GM20000 (cell line): ENCODE measurements at regions not wholly inside any gene's neighbourhood (a gene's known extent, or its start where the extent isn't known, plus 50 kb on each side); places are given as distances from the start of the nearest gene placed in this dataset.

Experiments used
- DNase-seq: peaks from one replicate; pipeline ENCODE4 v3.0.0; 2012; ENCODE audit warnings: low spot score
- TF ChIP-seq, protein P1 (sequence below): IDR thresholded peaks from 2 replicates; pipeline ENCODE4 v1.5.1; 2012; ENCODE audit warnings: mild to moderate bottlenecking, control low read depth; ENCODE audit errors: extremely low read depth, missing control alignments

- TF ChIP-seq, protein P1, sequence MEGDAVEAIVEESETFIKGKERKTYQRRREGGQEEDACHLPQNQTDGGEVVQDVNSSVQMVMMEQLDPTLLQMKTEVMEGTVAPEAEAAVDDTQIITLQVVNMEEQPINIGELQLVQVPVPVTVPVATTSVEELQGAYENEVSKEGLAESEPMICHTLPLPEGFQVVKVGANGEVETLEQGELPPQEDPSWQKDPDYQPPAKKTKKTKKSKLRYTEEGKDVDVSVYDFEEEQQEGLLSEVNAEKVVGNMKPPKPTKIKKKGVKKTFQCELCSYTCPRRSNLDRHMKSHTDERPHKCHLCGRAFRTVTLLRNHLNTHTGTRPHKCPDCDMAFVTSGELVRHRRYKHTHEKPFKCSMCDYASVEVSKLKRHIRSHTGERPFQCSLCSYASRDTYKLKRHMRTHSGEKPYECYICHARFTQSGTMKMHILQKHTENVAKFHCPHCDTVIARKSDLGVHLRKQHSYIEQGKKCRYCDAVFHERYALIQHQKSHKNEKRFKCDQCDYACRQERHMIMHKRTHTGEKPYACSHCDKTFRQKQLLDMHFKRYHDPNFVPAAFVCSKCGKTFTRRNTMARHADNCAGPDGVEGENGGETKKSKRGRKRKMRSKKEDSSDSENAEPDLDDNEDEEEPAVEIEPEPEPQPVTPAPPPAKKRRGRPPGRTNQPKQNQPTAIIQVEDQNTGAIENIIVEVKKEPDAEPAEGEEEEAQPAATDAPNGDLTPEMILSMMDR: no peak
- DNase-seq: no peak
These were observed 377.8 kb upstream of the FSIP2 start for GRCh38 chr2:185360776-185361175.

GRCh38 chr2:185372188-185372587 lies 366.4 kb upstream of the FSIP2 start:
- no peak for DNase-seq
- TF ChIP-seq, protein P1: no peak

GRCh38 chr2:185373229-185373628 lies 365.4 kb upstream of the FSIP2 start:
- DNase-seq: no peak
- TF ChIP-seq, protein P1: no peak

DNA sequence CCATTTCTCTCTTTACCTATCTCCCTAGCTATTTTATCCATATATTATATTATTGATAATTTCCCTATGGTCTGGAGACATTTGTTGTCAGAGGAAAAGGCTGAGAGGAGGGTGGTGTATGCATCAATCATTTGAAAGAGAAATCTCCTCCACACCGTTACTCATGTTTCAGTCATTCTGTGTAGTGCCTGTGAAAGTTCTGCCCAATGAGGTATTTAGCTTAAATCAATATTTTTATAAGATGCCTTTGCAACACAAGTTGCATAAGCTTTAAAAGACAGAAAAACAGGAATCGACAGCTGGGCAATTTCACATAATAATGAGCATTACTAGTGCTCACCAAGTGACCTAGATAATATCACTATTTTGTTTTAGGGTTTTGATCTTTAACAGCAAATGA lies 363.7 kb upstream of the FSIP2 start:
- TF ChIP-seq, protein P1: no peak
- no peak for DNase-seq

GRCh38 chr2:185375731-185376130 lies 362.9 kb upstream of the FSIP2 start:
- TF ChIP-seq, protein P1: no peak
- DNase-seq: no peak

DNA sequence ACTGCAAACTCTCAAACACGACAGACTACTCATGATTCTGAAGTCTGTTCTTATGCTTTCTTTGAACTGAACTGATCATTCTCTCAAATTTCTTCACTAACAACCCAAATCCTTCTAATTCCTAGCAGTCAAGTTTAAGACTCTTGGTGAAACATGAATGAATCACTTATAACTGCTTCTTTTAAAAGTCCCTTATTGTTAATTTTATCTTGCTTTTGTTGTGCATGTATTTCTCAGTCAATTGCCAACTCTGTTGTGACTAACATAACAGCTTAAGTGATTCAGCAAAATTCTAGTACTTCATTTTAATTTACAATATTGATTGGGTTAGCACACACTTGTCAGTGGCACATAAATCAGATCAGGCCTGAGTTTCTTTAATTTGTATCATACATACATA lies 357.0 kb upstream of the FSIP2 start:
- DNase-seq: no peak
- TF ChIP-seq, protein P1: no peak

DNA sequence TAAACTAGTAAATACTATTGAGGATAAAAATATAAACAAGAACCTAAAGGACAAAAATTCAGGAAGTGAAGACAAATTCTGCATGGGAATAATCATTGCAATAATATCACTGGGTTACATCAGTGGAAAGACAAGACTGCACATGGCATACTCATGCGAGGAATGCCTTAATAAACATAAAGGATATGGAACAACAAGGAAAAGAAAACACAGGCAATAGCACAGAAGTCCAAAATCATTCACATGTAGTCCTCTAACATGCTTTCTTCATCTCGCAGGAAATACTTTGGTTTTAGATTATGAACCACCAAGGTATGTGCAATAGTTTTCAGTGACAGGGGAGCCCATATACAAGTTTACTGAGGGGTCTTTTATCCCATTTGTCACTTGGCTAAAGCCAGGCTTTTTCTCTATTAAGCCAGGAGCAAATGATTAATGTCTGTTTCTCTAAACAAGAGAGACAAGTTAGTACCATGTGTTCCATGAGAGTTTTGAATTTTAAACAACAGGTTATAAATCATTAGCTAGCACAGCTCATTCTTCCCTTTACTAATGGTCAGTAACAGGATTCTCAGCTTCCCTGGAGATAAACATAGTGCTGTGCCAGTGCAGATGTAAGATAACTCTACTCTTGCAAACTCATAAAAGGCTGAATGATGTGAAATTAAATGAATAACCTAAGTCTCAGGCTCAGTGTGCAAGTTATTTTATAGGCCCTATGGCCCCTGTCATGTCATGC lies 353.6 kb upstream of the FSIP2 start:
- TF ChIP-seq, protein P1: no peak
- DNase-seq: no peak
